ENCODE measurements at regions not wholly inside any gene's neighbourhood (a gene's known extent, or its start where the extent isn't known, plus 50 kb on each side); places are given as distances from the start of the nearest gene placed in this dataset.

- DNase-seq = no peak
Observed at GRCh38 chr1:57530206-57530910, 106.5 kb upstream of the DAB1 start.

DNA sequence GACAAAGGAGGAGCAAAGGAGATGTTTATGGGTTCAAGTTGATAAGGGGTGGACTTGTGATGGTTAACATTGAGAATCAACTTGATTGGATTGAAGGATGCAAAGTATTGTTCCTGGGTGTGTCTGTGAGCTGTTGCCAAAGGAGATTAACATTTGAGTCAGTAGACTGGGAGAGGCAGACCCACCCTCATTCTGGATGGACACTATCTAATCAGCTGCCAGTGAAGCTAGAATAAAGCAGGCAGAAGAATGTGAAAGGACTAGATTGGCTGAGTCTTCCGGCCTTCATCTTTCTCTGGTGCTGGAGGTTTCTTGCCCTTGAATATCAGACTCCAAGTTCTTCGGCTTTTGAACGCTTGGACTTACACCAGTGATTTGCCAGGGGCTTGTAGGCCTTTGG lies 98.7 kb upstream of the DAB1 start:
- no peak for DNase-seq

- DNase-seq = no peak
Observed at GRCh38 chr1:57520743-57521515, 97.1 kb upstream of the DAB1 start.

GRCh38 chr1:57518496-57518895 lies 94.6 kb upstream of the DAB1 start:
- DNase-seq = no peak

- no peak for DNase-seq
Observed at GRCh38 chr1:57517587-57518374, 93.9 kb upstream of the DAB1 start.

DNA sequence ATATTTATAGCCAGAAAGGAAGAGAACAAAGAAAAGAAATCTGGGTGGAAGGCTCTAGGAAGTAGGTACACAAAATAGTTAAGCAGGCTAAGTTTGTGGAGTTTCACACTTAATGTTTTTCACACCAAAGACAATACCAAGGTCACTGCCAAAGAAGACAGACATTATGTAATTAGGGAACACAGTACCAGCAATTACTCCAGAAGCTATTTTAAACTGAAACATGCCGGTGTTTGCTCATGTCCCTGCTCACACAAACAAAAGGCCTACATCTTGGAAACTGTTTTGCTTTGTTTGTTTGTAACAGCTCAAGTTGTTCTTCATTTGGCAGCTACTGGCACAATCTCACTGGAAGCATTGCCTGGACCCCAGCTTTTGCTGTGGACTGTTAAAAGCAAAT lies 88.5 kb upstream of the DAB1 start:
- DNase-seq = no peak

DNA sequence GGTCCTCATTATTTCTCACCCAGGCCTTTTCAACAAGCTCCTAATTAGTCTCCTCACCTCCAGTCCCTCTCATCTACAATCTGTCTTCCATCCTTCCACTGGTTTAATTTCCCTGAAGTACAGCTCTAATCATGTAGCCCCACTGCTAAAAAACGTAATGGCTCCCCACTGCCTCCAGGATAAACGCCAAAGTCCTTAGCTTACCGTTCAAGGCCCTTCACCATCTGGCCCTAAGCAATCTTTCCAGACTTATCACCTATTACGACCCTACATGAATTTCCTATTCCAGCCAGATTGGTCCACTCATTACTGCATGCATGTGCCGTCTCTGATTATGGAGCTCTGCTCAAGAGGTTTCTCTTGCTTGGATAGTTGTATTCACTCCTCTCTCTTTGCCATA lies 83.1 kb upstream of the DAB1 start:
- DNase-seq = no peak

DNA sequence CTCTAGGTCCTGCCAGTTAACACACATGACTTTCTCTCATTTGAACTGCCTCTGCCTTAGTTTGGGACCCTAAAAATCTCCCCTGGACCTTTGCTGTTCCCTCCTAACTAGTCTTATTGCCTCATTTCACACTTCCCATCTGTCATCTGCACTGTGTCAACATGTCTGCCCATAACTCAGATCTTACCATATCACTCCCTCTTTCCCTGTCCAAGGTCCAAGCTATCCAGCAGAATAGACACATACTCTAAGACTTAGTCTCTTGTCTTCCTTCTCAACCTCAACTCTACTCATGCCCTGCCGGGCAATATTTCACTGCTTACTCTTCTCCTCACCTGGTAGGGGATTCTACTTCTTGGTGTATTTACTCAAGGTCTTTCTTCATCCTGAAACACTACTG lies 79.5 kb upstream of the DAB1 start:
- no peak for DNase-seq

DNA sequence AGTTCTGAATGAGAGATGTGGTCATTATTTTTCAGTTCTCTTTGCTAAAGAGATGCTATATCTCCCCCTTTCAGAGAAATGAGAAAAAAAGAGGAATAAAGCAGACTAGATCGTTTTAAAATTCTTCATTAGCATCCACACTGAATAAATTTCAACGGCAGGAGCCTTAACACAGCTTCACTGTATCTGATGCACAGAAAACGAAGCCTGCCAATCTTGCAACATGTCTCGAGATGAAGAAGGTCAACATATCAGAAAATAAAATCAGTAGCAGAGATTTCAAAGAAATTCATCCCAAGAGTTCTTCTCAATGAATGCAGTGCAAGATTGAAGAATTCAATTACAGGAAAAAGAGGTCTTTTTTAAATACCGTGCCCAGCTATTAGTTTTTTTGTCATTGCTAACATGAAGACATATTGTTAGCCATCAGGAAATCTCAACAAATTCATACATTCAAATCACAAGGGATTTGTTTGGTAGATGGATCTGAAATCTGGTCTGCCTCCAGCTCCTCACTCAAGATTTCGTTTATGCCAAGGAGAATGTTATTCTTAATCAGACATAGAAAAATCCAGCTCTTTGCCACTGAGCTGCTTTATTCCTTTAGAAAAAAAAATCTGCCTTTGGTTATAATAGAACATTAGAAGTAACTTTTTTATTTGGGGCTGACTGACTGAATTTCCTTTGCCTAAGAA lies 76.4 kb upstream of the DAB1 start:
- DNase-seq = no peak

DNA sequence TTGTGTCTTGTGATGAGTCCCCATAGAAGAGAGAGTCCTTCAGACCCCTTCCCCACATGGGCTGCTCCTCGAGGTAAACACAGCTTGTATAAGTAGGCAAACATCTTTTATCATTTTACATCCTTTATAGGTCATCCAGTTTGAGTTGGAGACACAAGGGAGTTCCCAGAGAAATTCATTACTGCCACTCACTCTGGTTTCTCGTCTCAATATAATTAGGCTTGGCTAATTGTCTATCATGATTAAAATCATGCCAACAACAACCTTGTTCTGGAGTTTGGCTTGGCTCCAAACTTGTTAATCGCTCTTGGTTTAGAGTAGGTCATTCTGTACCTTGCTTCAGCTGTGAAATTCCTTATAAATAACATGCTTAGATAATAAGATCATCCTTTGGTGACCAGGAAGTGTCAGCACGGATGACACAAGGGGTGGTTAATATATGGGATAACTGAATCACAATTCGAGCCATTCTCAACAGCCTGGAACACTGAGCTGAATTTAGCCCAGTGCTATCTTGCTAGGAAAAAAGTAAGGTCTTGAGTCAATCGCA lies 70.7 kb upstream of the DAB1 start:
- DNase-seq = no peak

DNA sequence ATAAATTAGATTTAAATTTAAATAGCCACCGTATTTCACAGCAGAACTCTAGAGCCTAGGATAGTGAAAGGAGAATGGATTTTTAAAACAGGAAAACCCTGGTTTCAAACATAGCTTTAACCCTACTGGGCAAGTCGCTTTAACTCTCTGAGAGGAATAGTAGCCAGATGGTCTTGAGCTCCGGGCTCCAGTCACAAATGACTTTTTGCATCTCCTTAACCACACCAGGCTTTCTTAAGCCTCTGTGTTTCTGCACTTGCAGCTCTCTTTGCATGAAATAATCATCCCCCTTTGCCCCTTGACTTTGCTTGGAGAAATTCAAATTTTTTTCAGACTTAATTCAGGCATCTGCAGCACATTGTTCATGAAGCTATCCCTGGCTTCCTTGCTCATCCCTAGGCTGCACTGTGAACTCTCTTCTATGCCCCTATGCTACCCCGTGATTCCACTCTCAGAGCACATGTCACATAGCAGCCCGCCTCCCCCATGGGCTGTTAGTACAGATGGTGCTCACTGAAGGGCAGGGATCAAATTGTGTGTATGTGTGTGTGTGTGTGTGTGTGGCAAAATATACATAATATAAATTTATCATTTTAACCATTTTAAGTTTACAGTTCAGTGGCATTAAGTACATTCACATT lies 68.8 kb upstream of the DAB1 start:
- no peak for DNase-seq

- DNase-seq = no peak
Observed at GRCh38 chr1:57489358-57490036, 65.6 kb upstream of the DAB1 start.

GRCh38 chr1:57485643-57486042 lies 61.8 kb upstream of the DAB1 start:
- DNase-seq = no peak

GRCh38 chr1:57483954-57484353 lies 60.1 kb upstream of the DAB1 start:
- no peak for DNase-seq

DNA sequence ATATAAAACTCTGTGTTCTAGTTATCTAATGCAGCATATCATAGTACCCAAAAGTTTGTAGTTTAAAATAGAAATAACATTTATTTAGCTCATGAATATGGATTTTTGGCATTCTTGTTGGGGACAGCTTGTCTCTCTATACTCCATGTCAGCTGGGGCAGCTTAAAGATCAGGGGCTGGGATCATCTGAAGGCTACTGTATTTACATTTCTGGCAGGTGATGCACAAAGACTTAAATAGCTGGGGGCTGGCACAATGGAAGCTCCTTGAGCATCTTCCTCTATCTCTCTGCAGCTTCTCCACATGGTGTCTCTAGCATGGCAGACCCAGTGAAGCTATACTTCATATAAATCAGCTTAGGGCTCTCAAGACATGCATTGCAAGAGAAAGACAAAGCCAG lies 55.6 kb upstream of the DAB1 start:
- no peak for DNase-seq

GRCh38 chr1:57475366-57475765 lies 51.5 kb upstream of the DAB1 start:
- no peak for DNase-seq

DNA sequence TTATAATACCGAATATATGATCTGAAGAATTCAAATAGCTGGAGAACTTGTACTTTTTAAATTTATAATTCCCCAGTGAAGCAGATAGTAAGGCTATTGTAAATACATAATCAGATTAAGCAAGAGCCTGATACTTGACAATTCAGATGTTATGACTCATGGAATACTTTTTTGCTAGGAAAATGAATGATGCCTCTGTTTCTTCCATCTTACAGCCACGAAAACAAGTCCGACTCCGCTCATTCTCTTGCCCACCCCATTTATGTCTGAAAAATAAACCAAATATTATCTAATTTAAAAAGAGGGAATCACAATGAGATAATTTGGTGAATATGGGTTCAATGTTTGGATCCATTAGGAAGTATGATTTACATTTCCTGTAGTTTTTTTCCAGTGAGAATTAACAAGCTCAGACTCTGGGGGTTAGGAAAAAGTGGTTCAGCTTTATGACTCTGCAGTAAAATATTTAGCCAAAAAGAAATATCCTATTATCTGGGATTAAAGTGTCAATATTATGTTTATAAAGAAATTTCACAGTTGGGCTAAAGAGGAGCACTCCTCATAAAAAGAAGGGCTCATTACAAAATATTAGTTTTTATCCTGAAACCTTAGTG lies 50.4 kb upstream of the DAB1 start:
- DNase-seq = no peak
